Caco-2 (cell line): ENCODE measurements at regions not wholly inside any gene's neighbourhood (a gene's known extent, or its start where the extent isn't known, plus 50 kb on each side); places are given as distances from the start of the nearest gene placed in this dataset.

Source experiments
- BruUV-seq: library from RNA; stranded (reverse); fragments of 400-500 nt; replicated peaks from 2 replicates; lab custom pipeline; 2021; lab: Mats Ljungman, UMichigan
- CTCF ChIA-PET: fragments of 300-600 bp; sonication (Branson Sonifier 250); formaldehyde crosslinking; loops from one replicate; lab custom pipeline; 2022; ENCODE audit warnings: antibody characterized with exemption; lab: Charles Lee
- POLR2A ChIA-PET: fragments of 300-600 bp; sonication (Branson Sonifier 250); formaldehyde crosslinking; loops from one replicate; lab custom pipeline; 2022; ENCODE audit warnings: antibody characterized with exemption; lab: Charles Lee
- DNase-seq, 2 experiments: peaks; one replicate each; pipeline versions ENCODE4 v3.0.0 to v3.0.0-alpha.2; 2020 to 2022
- H3K27me3 ChIP-seq: replicated peaks from 2 replicates; pipeline ENCODE4 v1.6.0; 2011; ENCODE audit warnings: low read length; ENCODE audit not compliant: control insufficient read depth, insufficient read depth
- H3K36me3 ChIP-seq: 2 replicates; pipeline ENCODE4 v1.5.1; 2011; ENCODE audit warnings: low read length; ENCODE audit not compliant: control insufficient read depth, insufficient read depth
- H3K4me1 ChIP-seq: fragments of 250-450 bp; sonication (Bioruptor Pico); 2 replicates; pipeline ENCODE4 v1.5.1; 2020; ENCODE audit warnings: mild to moderate bottlenecking
- H3K4me3 ChIP-seq: 2 replicates; pipeline ENCODE4 v1.5.1; 2011; ENCODE audit warnings: low read depth, mild to moderate bottlenecking, control low read depth, low read length
- H3K9me3 ChIP-seq: fragments of 250-450 bp; sonication (Bioruptor Pico); 2 replicates; pipeline ENCODE4 v1.5.1; 2020; ENCODE audit warnings: mild to moderate bottlenecking, moderate library complexity
- H3K27ac Mint-ChIP-seq: one replicate; pipeline ENCODE4 v1.8.0; 2022; ENCODE audit warnings: mixed read lengths; ENCODE audit not compliant: unreplicated experiment
- H3K27me3 Mint-ChIP-seq: one replicate; pipeline ENCODE4 v1.8.0; 2022; ENCODE audit warnings: mixed read lengths; ENCODE audit not compliant: insufficient read depth, unreplicated experiment
- H3K36me3 Mint-ChIP-seq: one replicate; pipeline ENCODE4 v1.8.0; 2022; ENCODE audit warnings: mild to moderate bottlenecking, mixed read lengths; ENCODE audit not compliant: insufficient read depth, unreplicated experiment
- H3K4me1 Mint-ChIP-seq: one replicate; pipeline ENCODE4 v1.8.0; 2022; ENCODE audit warnings: low read depth, mixed read lengths; ENCODE audit not compliant: unreplicated experiment
- H3K4me3 Mint-ChIP-seq: one replicate; pipeline ENCODE4 v1.8.0; 2022; ENCODE audit warnings: mild to moderate bottlenecking, moderate library complexity, mixed read lengths; ENCODE audit not compliant: unreplicated experiment
- H3K9me3 Mint-ChIP-seq: one replicate; pipeline ENCODE4 v1.8.0; 2022; ENCODE audit warnings: mixed read lengths; ENCODE audit not compliant: unreplicated experiment
- intact Hi-C: fragments of 100-400 bp; cut with micrococcal nuclease; formaldehyde crosslinking; loops from one replicate; pipeline ENCODE4 v1.10.0; 2022; ENCODE audit not compliant: unreplicated experiment
- TF ChIP-seq, protein P1 (sequence below), 2 experiments: fragments of 200-600 bp in 1 of 2; IDR thresholded peaks; 1 replicate in 1 of 2; 2 replicates in 1 of 2; pipeline versions ENCODE4 v1.5.1 to v1.8.0; 2011 to 2022; ENCODE audit warnings: antibody characterized with exemption in 1 of 2, control low read depth in 1 of 2, inconsistent platforms in 1 of 2, low read depth in 1 of 2, low read length in 1 of 2, mild to moderate bottlenecking in 1 of 2, moderate library complexity in 1 of 2; ENCODE audit not compliant: insufficient read depth in 1 of 2, severe bottlenecking in 1 of 2, unreplicated experiment in 1 of 2

GRCh38 chr2:81249152-81249551 lies 944.6 kb upstream of the LRRTM1 start:
- CTCF ChIA-PET, result no interaction called here
- Histone ChIP-seq H3K9me3 (no peaks in the 10 kb centered on the region), H3K36me3 (no peaks in the 10 kb centered on the region), H3K27me3 (no peaks in the 10 kb centered on the region), H3K4me1 (no peaks in the 10 kb centered on the region), H3K4me3 (no peak overlapping the region)
- no TSS peak for BruUV-seq
- no peaks in the 10 kb centered on the region for H3K4me1 Mint-ChIP-seq
- H3K4me3 Mint-ChIP-seq, result no peak overlapping the region
- TF ChIP-seq, protein P1, sequence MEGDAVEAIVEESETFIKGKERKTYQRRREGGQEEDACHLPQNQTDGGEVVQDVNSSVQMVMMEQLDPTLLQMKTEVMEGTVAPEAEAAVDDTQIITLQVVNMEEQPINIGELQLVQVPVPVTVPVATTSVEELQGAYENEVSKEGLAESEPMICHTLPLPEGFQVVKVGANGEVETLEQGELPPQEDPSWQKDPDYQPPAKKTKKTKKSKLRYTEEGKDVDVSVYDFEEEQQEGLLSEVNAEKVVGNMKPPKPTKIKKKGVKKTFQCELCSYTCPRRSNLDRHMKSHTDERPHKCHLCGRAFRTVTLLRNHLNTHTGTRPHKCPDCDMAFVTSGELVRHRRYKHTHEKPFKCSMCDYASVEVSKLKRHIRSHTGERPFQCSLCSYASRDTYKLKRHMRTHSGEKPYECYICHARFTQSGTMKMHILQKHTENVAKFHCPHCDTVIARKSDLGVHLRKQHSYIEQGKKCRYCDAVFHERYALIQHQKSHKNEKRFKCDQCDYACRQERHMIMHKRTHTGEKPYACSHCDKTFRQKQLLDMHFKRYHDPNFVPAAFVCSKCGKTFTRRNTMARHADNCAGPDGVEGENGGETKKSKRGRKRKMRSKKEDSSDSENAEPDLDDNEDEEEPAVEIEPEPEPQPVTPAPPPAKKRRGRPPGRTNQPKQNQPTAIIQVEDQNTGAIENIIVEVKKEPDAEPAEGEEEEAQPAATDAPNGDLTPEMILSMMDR (IDR thresholded peaks at IDR 0.05; ENCODE audit: insufficient read depth in 1 of 2, low read depth in 1 of 2, low read length in 1 of 2, severe bottlenecking in 1 of 2, unreplicated experiment in 1 of 2), result no peak
- no peak overlapping the region for H3K27ac Mint-ChIP-seq
- no peaks in the 10 kb centered on the region for H3K9me3 Mint-ChIP-seq
- DNase-seq, result no peak
- intact Hi-C loops, result no loop called here
- no peaks in the 10 kb centered on the region for H3K27me3 Mint-ChIP-seq
- no peaks in the 10 kb centered on the region for H3K36me3 Mint-ChIP-seq
- POLR2A ChIA-PET, result no interaction called here

GRCh38 chr2:81247648-81248047 lies 943.1 kb upstream of the LRRTM1 start:
- Mint-ChIP-seq H3K36me3 (no peaks in the 10 kb centered on the region), H3K27ac (no peak overlapping the region), H3K4me3 (no peak overlapping the region), H3K27me3 (no peaks in the 10 kb centered on the region), H3K9me3 (no peaks in the 10 kb centered on the region), H3K4me1 (no peaks in the 10 kb centered on the region)
- ChIA-PET CTCF (no interaction called here), POLR2A (no interaction called here)
- no peaks in the 10 kb centered on the region for H3K4me1 ChIP-seq
- no TSS peak for BruUV-seq
- H3K36me3 ChIP-seq, result no peaks in the 10 kb centered on the region
- intact Hi-C loops, result no loop called here
- H3K9me3 ChIP-seq, result no peaks in the 10 kb centered on the region
- TF ChIP-seq, protein P1 (IDR thresholded peaks at IDR 0.05; ENCODE audit: insufficient read depth in 1 of 2, low read depth in 1 of 2, low read length in 1 of 2, severe bottlenecking in 1 of 2, unreplicated experiment in 1 of 2), result no peak
- H3K27me3 ChIP-seq, result no peaks in the 10 kb centered on the region
- DNase-seq, result no peak
- H3K4me3 ChIP-seq, result no peak overlapping the region

GRCh38 chr2:81242501-81242900 lies 937.9 kb upstream of the LRRTM1 start:
- no peaks in the 10 kb centered on the region for H3K9me3 Mint-ChIP-seq
- no peaks in the 10 kb centered on the region for H3K4me1 ChIP-seq
- POLR2A ChIA-PET, result no interaction called here
- no peaks in the 10 kb centered on the region for H3K36me3 ChIP-seq
- TF ChIP-seq, protein P1 (IDR thresholded peaks at IDR 0.05; ENCODE audit: insufficient read depth in 1 of 2, low read depth in 1 of 2, low read length in 1 of 2, severe bottlenecking in 1 of 2, unreplicated experiment in 1 of 2), result no peak
- no TSS peak for BruUV-seq
- CTCF ChIA-PET, result no interaction called here
- intact Hi-C loops, result no loop called here
- H3K27me3 Mint-ChIP-seq, result no peaks in the 10 kb centered on the region
- DNase-seq, result no peak
- no peaks in the 10 kb centered on the region for H3K36me3 Mint-ChIP-seq
- H3K4me3 Mint-ChIP-seq, result no peak overlapping the region
- H3K27me3 ChIP-seq, result no peaks in the 10 kb centered on the region
- no peaks in the 10 kb centered on the region for H3K4me1 Mint-ChIP-seq
- no peak overlapping the region for H3K4me3 ChIP-seq
- no peaks in the 10 kb centered on the region for H3K9me3 ChIP-seq
- no peak overlapping the region for H3K27ac Mint-ChIP-seq
